ENCODE measurements at regions not wholly inside any gene's neighbourhood (a gene's known extent, or its start where the extent isn't known, plus 50 kb on each side); places are given as distances from the start of the nearest gene placed in this dataset.

GRCh38 chr6:12578751-12579150, 137.8 kb upstream of the PHACTR1 start (continued):
- TF ChIP-seq CHD7 (IDR thresholded peaks at IDR 0.05; ENCODE audit: insufficient replicate concordance, low read length) (no peak), HDAC2 (IDR thresholded peaks at IDR 0.05; ENCODE audit: borderline replicate concordance in 1 of 2, low read depth in 2 of 2, low read length in 2 of 2) (no peak), SIX5 (IDR thresholded peaks at IDR 0.05; ENCODE audit: low read depth, low read length) (no peak), CREB1 (IDR thresholded peaks at IDR 0.05) (no peak), USF2 (IDR thresholded peaks at IDR 0.05; ENCODE audit: low read length) (no peak), RBBP5 (IDR thresholded peaks at IDR 0.05; ENCODE audit: borderline replicate concordance, low read depth, low read length) (no peak), CEBPB (IDR thresholded peaks at IDR 0.05; ENCODE audit: low read depth, low read length) (no peak), FOSL1 (IDR thresholded peaks at IDR 0.05; ENCODE audit: insufficient read depth, low read depth, low read length) (no peak), POLR2A (IDR thresholded peaks at IDR 0.05; ENCODE audit: control extremely low read depth in 1 of 2, low read depth in 2 of 2, low read length in 2 of 2) (no peak), NANOG (IDR thresholded peaks at IDR 0.05; ENCODE audit: insufficient read depth, low read depth, low read length, poor library complexity, severe bottlenecking) (no peak), BACH1 (IDR thresholded peaks at IDR 0.05; ENCODE audit: low read length) (no peak)

All from H1 (cell line).